Astrocyte of the spinal cord (primary cell): ENCODE measurements at regions not wholly inside any gene's neighbourhood (a gene's known extent, or its start where the extent isn't known, plus 50 kb on each side); places are given as distances from the start of the nearest gene placed in this dataset.
"Not testable (repeated sequence)": the region's sequence is repeated elsewhere in the genome, so short reads cannot be mapped to it uniquely, and the experiment has no call there.

Experiments
- DNase-seq: peaks from one replicate; pipeline ENCODE4 v3.0.0; 2011; ENCODE audit warnings: low read depth, low spot score
- H3K4me3 ChIP-seq: 2 replicates; pipeline ENCODE4 v1.5.1; 2011; ENCODE audit warnings: low read depth, mild to moderate bottlenecking, low read length, moderate library complexity
- in situ Hi-C: cut with HindIII; loops from 2 replicates; pipeline ENCODE4 v1.10.0; 2017; ENCODE audit warnings: low sequenced_read_pairs
- TF ChIP-seq, protein P1 (sequence below): IDR thresholded peaks from 2 replicates; pipeline ENCODE4 v1.5.1; 2012; ENCODE audit warnings: low read depth, mild to moderate bottlenecking, low read length, inconsistent platforms

DNA sequence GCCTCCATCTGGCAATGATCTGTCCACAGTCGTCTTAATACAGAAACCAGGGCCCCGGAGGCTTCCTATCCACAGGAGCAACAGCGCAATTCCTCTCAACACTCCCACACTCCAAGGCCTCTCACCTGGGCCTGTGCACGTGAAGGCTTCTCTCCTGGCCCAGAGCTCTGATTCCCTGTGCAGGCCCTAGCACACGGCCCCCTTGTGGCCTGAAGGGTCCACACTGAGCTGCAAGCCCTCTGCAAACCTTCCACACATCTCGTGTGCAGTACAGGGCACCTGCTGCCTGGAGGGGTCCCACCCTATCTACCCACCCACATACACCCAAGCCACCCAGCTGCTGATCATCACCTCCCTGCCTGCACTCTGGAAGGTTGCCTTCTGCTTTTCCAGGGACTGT, 150.1 kb upstream of the NUDT10 start:
- TF ChIP-seq, protein P1, sequence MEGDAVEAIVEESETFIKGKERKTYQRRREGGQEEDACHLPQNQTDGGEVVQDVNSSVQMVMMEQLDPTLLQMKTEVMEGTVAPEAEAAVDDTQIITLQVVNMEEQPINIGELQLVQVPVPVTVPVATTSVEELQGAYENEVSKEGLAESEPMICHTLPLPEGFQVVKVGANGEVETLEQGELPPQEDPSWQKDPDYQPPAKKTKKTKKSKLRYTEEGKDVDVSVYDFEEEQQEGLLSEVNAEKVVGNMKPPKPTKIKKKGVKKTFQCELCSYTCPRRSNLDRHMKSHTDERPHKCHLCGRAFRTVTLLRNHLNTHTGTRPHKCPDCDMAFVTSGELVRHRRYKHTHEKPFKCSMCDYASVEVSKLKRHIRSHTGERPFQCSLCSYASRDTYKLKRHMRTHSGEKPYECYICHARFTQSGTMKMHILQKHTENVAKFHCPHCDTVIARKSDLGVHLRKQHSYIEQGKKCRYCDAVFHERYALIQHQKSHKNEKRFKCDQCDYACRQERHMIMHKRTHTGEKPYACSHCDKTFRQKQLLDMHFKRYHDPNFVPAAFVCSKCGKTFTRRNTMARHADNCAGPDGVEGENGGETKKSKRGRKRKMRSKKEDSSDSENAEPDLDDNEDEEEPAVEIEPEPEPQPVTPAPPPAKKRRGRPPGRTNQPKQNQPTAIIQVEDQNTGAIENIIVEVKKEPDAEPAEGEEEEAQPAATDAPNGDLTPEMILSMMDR, result no peak
- in situ Hi-C loops, result no loop called here

DNA sequence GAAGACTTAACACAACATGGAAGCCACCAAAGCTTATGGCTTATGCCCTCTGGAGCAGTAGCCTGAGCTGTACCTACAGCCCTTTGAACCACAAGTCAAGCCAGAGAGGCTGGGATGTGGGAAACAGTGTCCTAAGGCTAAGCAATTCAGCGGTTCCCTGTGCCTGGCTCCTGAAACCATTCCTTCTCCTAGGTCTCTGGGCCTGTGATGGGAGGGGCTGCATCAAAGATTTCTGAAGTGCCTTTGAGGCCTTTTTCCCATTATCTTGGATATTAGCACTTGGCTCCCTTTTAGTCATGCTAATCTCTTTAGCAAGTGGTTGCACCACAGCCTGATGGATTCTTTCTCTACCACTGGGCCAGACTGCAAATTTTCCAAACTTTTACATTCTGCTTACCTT, 140.5 kb upstream of the NUDT10 start:
- no peak for DNase-seq
- TF ChIP-seq, protein P1, result no peak
- H3K4me3 ChIP-seq, result no peak overlapping the region
- in situ Hi-C loops, result no loop called here

More for the DNA sequence above, 150.1 kb upstream of the NUDT10 start:
- no peak for DNase-seq
- H3K4me3 ChIP-seq, result no peak overlapping the region

DNA sequence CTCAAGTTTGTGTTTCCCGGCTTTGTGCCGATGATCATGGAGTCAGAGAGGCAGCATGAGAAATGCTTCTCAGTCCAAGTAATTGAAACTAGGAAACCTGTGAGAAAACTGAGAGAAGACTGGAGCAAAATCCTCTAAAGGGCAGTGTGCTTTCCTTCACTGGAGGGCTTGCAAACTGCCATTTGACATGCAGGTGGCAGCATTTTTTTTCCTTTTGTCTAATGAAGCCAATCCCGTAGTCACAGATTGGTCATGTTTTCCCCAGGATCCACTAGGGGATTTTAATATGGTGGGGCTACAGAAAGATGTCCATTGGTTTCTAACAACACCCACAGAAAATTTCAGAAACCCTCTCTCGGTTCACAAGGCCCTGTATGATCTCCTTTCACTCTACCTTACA, 117.4 kb upstream of the NUDT10 start:
- no peak for DNase-seq
- TF ChIP-seq, protein P1, result no peak
- H3K4me3 ChIP-seq, result no peak overlapping the region
- in situ Hi-C loops, result no loop called here

DNA sequence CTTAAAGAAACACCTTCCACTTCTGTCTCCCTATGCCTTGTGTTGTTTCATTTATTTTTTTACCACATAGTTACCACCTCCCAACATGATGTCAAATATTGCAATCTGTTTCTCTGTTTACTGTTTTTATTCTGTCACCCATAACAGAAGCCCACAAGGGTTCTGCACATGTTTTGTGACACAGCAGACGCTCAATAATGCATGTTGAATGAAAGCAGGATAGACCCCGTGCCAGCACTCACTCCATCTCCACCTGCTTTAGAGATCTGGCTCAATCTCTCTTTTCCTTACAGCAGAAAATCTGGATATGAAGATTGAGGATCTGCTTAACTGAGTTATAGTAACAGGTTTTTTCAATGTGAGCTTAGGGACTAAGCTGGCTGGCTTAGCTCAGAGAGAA, 116.8 kb upstream of the NUDT10 start:
- no peak for DNase-seq
- no peak overlapping the region for H3K4me3 ChIP-seq
- in situ Hi-C loops, result no loop called here
- TF ChIP-seq, protein P1, result no peak

DNA sequence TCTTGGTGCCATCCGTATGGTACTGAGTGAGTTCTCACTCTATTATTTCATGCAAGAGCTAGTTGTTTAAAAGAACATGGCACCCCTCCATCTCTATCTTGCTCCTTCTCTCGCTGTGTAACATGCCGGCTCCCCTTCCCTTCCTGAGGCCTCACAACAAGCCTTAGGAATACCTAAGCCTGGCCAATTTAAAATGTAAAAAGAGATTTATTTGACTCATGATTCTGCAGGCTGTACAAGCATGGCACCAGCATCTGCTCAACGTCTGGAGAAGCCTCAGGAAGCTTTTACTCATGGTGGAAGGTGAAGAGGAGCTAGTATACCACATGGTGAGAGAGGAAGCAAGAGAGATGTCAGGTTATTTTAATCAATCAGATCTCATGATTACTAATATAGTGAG, 90.4 kb upstream of the NUDT10 start:
- no peak overlapping the region for H3K4me3 ChIP-seq
- DNase-seq, result no peak
- TF ChIP-seq, protein P1, result no peak
- in situ Hi-C loops, result no loop called here

DNA sequence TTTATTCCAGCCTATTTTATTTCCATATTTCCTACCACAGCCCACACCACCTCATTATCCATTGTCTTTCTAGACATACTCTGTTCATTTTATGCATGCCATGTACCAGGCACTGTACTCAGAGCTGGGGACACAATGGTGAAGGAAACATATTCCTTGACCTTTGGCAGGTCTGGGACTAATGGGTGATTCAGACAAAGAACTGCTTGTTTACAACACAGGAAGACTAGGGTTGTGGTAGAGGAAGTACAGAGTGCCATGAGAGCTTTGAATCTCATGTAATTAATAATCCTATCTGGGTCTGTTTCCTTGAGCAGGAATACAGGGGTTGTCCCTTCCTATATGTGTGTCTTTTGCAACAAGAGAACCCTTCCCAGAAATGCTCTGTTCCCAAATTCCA, 75.1 kb upstream of the NUDT10 start:
- TF ChIP-seq, protein P1, result no peak
- H3K4me3 ChIP-seq, result no peak overlapping the region
- no peak for DNase-seq

DNA sequence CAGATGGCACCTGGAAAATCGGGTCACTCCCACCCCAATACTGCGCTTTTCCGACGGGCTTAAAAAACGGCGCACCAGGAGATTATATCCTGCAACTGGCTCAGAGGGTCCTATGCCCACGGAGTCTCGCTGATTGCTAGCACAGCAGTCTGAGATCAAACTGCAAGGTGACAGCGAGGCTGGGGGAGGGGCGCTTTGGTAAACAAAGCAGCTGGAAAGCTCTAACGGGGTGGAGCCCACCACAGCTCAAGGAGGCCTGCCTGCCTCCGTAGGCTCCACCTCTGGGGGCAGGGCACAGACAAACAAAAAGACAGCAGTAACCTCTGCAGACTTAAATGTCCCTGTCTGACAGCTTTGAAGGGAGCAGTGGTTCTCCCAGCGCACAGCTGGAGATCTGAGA, 70.4 kb upstream of the NUDT10 start:
- H3K4me3 ChIP-seq, DNase-seq, in situ Hi-C loops: not testable (repeated sequence)

More for the DNA sequence above, 75.1 kb upstream of the NUDT10 start:
- in situ Hi-C loops, result no loop called here
